GM19328 (cell line): ENCODE measurements at regions not wholly inside any gene's neighbourhood (a gene's known extent, or its start where the extent isn't known, plus 50 kb on each side); places are given as distances from the start of the nearest gene placed in this dataset.
"Not testable (repeated sequence)": the region's sequence is repeated elsewhere in the genome, so short reads cannot be mapped to it uniquely, and the experiment has no call there.

ENCODE experiments used
- ATAC-seq: cut with Tn5 transposase; IDR thresholded peaks from one replicate; pipeline ENCODE4 v1.9.1; 2021; ENCODE audit warnings: mild to moderate bottlenecking, moderate library complexity; ENCODE audit not compliant: unreplicated experiment

DNA sequence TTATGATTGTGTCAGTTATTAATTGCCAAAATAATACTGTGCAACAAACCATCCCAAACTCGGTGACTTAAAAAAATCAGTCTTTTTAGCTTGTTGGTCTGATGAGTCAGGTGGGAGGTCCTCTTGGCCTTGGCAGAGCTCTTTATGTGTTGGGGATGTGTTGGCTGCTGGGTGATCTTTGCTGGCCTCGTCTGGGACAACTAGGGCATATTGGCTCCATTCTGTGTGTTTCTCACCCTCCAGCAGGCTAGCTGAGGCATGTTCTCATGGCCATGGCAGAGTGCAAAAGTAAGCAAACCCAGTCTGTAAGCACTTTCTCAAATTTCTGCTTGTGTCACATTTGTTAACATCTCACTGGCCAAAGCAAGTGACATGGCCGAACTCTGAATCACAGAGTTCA lies 251.6 kb downstream of the RPLP1 start:
- ATAC-seq, result no peak

DNA sequence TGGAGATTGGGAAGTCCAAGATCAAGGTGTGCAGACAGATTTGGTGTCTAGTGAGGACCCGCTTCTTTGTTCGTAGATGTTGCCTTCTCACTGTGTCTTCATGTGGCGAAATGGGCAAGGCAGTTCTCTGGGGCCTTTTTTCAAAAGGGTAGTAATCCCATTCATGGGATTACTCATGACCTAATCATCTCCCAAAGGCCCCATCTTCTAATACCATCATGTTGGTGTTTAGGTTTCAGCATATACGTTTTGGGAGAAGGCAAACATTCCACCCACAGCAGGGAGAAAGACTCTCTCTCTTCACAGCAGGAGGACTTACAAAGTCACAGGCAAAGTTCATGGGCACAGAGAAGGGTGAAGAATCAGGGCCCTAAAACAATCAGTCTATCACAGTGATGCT lies 252.1 kb downstream of the RPLP1 start:
- ATAC-seq, result no peak

DNA sequence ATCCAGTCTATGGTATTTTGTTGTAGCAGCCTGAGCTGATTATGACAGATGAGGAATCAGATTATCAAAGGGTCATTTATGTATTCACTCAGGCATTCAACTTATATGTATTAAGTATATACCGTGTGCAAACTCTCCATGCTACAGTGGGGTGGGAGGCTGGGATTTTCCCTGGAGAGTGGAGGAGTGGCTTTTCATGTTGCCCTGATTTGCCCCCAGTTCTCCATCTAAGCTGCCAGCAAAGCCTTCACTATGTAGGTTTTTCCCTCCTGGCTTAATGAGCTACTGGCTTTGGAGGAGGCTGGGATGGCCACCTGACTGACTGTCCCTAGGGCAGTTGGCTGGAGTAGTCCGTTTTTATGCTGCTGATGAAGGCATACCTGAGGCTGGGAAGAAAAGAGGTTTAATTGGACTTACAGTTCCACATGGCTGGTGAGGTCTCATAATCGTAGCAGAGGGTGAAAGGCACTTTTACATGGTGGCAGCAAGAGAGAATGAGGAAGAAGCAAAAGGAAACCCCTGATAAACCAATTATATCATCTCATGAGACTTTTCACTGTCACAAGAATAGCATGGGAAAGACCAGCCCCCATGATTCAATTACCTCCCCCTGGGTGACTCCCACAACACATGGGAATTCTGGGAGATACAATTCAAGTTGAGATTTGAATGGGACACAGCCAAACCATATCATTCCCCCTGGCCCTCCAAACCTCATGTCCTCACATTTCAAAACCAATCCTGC lies 253.9 kb downstream of the RPLP1 start:
- ATAC-seq, result no peak

DNA sequence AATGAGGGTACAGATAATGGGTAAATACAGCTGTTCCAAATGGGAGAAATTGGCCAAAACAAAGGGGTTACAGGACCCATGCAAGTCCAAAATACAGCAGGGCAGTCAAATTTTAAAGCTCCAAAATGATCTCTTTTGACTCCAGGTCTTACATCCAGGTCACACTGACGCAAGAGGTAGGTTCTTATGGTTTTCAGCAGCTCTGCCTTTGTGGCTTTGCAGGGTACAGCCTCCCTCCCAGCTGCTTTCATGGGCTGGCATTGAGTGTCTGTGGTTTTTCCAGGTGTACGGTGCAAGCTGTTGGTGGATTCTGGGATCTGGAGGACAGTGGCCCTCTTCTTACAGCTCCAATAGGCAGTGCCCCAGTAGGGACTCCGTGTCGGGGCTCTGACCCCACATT lies 254.6 kb downstream of the RPLP1 start:
- not testable (repeated sequence) for ATAC-seq

DNA sequence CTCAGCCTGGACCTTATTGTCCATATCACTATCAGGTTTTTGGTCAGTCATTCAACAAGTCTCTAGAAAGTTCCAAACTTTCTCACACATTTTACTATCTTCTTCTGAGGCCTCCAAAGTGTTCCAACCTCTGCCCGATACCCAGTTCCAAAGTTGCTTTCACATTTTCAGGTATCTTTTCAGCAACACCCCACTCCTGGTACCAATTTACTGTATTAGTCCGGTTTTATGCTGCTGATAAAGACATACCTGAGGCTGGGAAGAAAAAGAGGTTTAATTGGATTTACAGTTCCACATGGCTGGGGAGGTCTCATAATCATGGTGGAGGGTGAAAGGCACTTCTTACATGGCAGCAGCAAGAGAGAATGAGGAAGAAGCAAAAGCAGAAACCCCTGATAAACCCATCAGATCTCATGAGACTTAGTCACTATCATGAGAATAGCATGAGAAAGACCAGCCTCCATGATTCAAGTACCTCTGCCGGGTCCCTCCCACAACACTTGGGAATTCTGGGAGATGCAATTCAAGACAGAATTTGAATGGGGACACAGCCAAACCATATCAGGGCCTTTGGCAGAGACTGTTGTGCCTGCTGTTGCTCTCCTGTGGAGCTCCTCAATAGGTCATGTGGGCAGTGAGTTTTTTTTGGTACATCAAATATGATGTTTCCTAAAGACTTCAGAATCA lies 256.0 kb downstream of the RPLP1 start:
- not testable (repeated sequence) for ATAC-seq

DNA sequence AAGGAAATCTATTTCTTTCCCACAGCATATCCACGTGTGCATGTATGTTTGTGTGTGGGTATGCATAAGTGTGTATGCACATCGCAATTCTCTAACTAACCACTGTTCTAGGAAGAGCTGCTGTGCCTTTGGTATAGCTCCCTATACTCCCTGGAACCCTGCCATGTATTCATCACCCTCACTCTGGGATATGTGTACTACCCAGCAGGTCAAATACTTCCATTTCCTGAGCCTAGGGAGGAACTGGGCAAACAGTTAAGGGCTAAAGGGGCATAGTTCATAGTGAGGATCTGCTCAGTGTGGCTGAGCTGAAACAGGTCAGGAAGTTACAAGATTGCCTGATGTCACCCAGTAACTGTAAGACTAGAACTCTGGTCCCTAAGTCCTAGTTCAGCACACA lies 260.4 kb downstream of the RPLP1 start:
- no peak for ATAC-seq

DNA sequence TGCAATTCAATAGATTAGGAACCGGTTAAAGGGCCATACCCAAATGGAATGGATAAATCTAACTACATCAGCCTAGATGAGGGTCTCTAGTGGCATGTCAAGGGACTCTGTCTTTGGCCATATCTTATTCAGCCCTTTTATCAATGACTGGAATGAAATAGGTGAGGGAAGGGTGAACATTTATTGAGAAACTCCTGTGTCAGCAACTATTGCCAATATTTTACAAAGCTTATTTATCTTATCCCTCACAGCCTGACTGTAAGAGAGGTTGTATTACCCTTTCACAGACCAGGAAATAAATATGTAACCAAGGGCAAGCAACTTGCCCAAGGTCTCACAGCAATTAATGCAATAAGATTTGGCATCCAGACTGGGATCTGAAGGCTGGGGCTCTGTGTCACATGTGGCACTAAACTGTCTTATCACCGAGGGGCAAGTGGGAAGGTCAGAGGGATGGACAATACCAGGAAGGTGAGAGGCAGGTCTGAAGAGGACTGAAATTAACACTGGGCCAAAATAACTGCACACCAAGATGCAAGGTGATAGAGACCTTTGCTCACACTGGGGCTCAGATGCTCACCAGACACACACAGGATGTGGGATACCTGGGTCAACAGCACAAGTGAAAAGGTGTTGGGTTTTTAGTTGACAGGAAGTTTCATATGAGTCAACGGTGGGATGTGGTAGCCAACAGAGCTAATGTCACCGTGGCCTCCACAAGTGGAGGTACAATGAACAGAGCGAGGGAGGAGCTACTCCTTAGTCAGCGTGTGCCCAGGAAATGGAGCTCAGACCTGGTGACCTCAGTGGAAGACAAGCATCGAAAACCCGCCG lies 261.3 kb downstream of the RPLP1 start:
- peak; percentile 91 for ATAC-seq

DNA sequence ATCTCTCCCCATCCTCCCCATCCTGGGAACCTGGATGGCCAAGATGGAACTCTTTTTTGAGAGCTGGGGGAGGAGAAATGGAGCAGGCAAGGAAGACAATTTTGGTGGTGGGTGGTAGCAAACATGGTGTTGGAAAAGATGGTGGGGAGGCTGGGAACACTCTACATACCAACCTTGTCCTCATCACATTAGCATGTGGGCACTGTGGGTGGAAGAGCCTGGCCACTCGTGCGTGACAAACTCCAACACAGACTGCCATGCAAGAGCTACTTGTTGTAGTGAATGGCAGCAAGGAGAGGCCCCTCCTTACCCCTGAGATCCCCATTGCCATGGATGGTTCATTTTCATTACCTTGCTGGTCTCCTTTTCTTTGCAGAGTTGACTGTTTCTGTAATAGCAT lies 262.6 kb downstream of the RPLP1 start:
- ATAC-seq, result no peak

DNA sequence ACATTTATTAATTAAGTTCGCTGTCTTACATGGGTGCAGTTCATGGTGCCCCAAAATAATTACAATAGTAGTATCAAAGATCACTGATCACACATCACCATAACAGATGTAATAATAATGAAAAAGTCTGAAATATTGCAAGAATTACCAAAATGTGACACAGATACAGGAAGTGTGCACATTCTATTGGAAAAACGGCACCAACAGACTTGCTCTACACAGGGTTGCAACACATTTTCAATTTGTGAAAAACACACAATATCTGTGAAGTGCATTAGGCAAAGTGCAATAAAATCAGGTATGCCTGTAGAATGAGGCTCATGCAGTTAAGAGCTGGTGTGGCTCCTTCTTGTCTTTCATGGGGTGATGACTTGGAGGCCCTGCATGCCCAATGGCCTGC lies 265.8 kb downstream of the RPLP1 start:
- no peak for ATAC-seq

GRCh38 chr15:69718916-69719315 lies 266.3 kb downstream of the RPLP1 start:
- no peak for ATAC-seq

- ATAC-seq, result no peak
These were observed 267.1 kb downstream of the RPLP1 start for GRCh38 chr15:69719527-69720240.

DNA sequence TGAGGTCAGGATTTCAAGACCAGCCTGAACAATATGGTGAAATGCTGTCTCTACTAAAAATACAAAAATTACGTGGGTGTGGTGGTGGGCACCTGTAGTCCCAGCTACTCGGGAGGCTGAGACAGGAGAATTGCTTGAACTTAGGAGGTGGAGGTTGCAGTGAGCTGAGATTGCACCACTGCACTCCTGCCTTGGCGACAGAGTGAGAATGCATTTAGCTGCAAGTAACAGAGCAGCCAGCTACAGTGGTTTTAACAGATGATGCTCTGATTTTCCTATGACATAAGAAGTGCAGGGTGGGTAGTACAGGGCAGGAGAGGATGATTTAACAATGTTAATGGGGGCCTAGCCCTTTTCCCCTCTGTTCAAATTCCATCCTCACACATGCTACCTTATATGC lies 267.9 kb downstream of the RPLP1 start:
- ATAC-seq, result no peak

GRCh38 chr15:69722924-69723323 lies 270.3 kb downstream of the RPLP1 start:
- ATAC-seq, result no peak

GRCh38 chr15:69723404-69724096 lies 270.9 kb downstream of the RPLP1 start:
- no peak for ATAC-seq

DNA sequence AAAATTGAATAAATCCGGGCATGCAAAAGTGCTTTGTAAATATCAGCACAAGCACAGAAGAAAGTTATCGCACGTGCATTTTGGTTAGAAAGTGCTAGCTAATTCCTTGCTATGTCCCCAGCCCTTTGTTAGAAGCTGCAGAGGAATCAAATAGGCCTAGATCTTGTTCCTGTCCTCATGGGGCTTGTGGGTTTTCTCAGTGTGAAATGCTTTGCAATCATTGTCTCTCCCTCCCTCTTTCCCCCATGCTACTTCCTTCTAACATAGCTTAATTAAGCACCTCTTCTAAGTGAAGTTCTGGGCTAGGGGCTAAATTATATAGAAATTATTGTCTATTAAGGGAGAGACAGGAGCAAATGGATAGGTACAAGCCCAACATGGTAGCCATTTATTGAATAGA lies 271.7 kb downstream of the RPLP1 start:
- ATAC-seq, result no peak

GRCh38 chr15:69725275-69725674 lies 272.7 kb downstream of the RPLP1 start:
- ATAC-seq, result no peak

- ATAC-seq, result no peak
These were observed 273.3 kb downstream of the RPLP1 start for GRCh38 chr15:69725957-69726356.

- ATAC-seq, result no peak
These were observed 274.7 kb downstream of the RPLP1 start for GRCh38 chr15:69727121-69727924.

DNA sequence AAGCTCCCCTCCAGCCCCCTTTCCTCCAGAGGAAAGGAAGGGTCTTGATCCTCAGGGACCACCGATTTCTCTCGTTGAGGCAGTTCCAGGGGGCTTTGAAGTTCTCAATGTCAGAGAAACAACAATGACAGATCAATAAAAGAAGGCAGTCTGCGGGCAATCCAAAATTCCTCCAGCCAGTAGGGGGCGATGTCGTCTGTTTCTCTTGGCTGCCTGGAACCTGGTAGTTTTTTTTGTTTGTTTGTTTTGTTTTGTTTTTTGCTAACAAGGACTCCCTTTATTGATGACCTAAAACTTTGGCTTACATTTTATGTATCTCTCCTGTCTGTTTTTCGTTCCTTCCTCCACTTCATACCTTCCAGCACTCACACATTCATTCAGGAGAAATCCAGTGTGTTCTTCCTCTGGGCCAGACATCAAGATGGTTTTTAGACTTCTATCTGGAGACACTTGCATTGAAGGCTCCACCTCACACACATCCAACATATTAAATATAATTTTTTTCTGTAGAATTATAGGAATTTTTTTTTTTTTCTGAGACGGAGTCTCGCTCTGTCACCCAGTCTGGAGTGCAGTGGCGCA lies 276.6 kb downstream of the RPLP1 start:
- ATAC-seq, result no peak
